Parathyroid adenoma (tissue), 2 donors: ENCODE measurements at regions not wholly inside any gene's neighbourhood (a gene's known extent, or its start where the extent isn't known, plus 50 kb on each side); places are given as distances from the start of the nearest gene placed in this dataset.

Source experiments
- H2AFZ ChIP-seq: fragments of 300-600 bp; sonication (generic); one replicate; pipeline ENCODE4 v1.7.0; 2017; ENCODE audit warnings: antibody characterized with exemption, mild to moderate bottlenecking
- H3K27ac ChIP-seq: fragments of 300-600 bp; sonication (generic); one replicate; pipeline ENCODE4 v1.7.0; 2017
- H3K27me3 ChIP-seq: fragments of 300-600 bp; sonication (generic); one replicate; pipeline ENCODE4 v1.7.0; 2017; ENCODE audit warnings: low read length; ENCODE audit not compliant: control insufficient read depth, insufficient read depth
- H3K36me3 ChIP-seq: fragments of 300-600 bp; sonication (generic); one replicate; pipeline ENCODE4 v1.7.0; 2017; ENCODE audit warnings: low read length; ENCODE audit not compliant: control insufficient read depth, insufficient read depth
- H3K4me1 ChIP-seq: fragments of 300-600 bp; sonication (generic); one replicate; pipeline ENCODE4 v1.7.0; 2017; ENCODE audit warnings: control low read depth
- H3K4me2 ChIP-seq: fragments of 300-600 bp; sonication (generic); one replicate; pipeline ENCODE4 v1.7.0; 2017; ENCODE audit warnings: low read length
- H3K4me3 ChIP-seq: fragments of 300-600 bp; sonication (generic); one replicate; pipeline ENCODE4 v1.7.0; 2017; ENCODE audit warnings: low read depth, low read length
- H3K79me2 ChIP-seq: fragments of 300-600 bp; sonication (generic); one replicate; pipeline ENCODE4 v1.7.0; 2017; ENCODE audit warnings: control low read depth
- H3K9ac ChIP-seq: fragments of 300-600 bp; sonication (generic); one replicate; pipeline ENCODE4 v1.7.0; 2017; ENCODE audit warnings: mild to moderate bottlenecking
- H3K9me3 ChIP-seq: fragments of 300-600 bp; sonication (generic); one replicate; pipeline ENCODE4 v1.7.0; 2017; ENCODE audit warnings: low read length; ENCODE audit not compliant: control insufficient read depth
- CTCF ChIP-seq: fragments of 300-600 bp; sonication (generic); IDR thresholded peaks from one replicate; pipeline ENCODE4 v1.7.0; 2017; ENCODE audit warnings: antibody characterized with exemption, mild to moderate bottlenecking
- donor health status: primary hyperparathyroidism.

DNA sequence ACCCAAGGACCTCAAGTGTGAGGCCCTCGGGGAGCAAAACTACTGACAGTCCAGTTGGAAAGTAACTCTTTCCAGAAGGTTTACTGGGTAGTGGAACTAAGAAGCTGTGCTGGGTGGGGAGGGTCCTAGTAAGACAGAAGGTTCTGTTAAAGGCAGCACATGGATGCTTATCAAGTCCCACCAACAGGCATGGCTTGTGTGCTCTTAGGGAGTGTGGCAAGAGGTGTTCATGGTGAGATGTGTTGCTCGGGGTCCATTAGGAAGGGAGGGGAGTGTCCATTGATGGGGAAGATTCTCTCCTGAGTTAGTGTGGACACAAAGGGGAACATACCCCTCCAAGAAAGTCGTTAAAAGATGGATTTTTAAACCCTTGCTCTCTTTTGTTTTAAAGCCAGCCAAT is 120.6 kb downstream of the LY86 start:
- no peak for TF ChIP-seq CTCF
- Histone ChIP-seq H3K27me3 (no peaks in the 10 kb centered on the region), H2AFZ (no peak overlapping the region), H3K4me3 (no peak overlapping the region), H3K9me3 (no peaks in the 10 kb centered on the region), H3K36me3 (no peaks in the 10 kb centered on the region), H3K9ac (no peak overlapping the region), H3K4me1 (no peaks in the 10 kb centered on the region), H3K4me2 (no peak overlapping the region), H3K27ac (no peak overlapping the region), H3K79me2 (no peaks in the 10 kb centered on the region)

DNA sequence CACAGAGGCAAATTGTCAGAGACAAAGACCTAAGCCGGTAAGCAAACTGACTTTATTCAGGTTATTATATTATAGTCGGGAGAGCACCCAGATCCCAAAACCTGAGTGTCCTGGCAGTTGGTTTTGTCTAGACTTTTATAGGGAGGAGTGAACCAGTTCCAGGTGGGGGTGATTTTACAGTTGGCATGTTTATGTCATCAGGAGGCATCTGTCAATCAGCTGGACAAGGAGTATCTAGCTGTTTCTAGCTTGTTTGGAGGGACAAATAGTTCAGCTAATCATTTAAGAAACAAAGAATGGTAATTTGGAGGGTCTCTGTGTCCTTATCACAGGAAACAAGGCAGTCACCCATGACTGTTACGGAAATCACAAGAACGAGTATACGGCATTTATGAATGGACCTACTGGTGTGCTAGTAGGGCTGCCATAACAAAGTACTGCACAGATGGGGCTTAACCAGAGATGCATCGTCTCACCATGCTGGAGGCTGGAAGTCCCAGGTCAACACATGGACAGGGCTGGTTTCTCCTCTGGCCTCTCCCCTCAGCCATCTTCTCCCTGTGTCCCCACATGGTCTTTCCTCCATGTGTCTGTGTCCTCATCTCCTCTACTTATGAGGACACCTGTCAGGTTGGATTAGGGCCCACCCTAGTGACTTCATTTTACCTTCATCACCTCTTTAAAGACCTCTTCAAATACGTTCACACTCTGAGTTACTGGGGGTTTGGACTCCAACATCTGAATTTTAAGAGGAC is 122.7 kb downstream of the LY86 start:
- Histone ChIP-seq H3K4me1 (no peaks in the 10 kb centered on the region), H3K9ac (no peak overlapping the region), H3K4me3 (no peak overlapping the region), H3K79me2 (no peaks in the 10 kb centered on the region), H2AFZ (no peak overlapping the region), H3K36me3 (no peaks in the 10 kb centered on the region), H3K27ac (no peak overlapping the region), H3K27me3 (no peaks in the 10 kb centered on the region), H3K9me3 (no peaks in the 10 kb centered on the region), H3K4me2 (no peak overlapping the region)
- no peak for TF ChIP-seq CTCF

DNA sequence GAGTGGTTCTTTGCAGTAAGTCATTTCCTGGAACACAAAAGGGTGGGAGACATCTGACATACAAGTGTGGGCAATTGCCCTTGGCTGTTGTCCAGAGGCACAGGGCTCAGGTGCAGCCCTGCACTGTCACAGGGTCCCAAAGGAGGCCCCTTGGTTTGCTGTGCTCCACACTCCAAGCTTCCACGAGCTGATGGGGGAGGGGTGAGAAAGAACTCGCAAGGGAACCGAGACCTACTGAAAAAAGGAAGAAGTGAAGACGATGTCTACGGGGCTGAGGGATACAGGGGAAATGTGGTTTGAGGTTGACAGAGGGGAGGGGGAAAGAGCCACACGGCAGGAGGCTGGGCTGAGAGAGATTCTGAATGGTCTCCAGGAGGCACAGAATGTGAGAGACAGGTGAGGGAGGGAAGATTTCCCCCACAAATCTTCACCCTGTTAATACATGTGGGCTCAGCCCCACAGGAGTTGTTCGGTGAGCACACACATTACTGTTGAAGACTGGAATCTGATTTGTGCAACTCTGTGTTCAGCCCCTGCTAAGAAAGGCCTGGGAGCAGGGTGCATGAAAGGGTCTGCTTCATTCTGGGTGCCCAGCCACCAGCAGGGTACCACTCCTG is 123.4 kb downstream of the LY86 start:
- Histone ChIP-seq H3K4me3 (no peak overlapping the region), H3K27me3 (no peaks in the 10 kb centered on the region), H3K9ac (no peak overlapping the region), H3K79me2 (no peaks in the 10 kb centered on the region), H3K9me3 (no peaks in the 10 kb centered on the region), H3K4me2 (no peak overlapping the region), H2AFZ (no peak overlapping the region), H3K4me1 (no peaks in the 10 kb centered on the region), H3K27ac (no peak overlapping the region), H3K36me3 (no peaks in the 10 kb centered on the region)
- TF ChIP-seq CTCF = no peak

- Histone ChIP-seq H2AFZ (no peak overlapping the region), H3K27me3 (no peaks in the 10 kb centered on the region), H3K9ac (no peak overlapping the region), H3K9me3 (no peaks in the 10 kb centered on the region), H3K27ac (no peak overlapping the region), H3K36me3 (no peaks in the 10 kb centered on the region), H3K4me2 (no peak overlapping the region), H3K79me2 (no peaks in the 10 kb centered on the region), H3K4me3 (no peak overlapping the region), H3K4me1 (no peaks in the 10 kb centered on the region)
- no peak for TF ChIP-seq CTCF
Observed at GRCh38 chr6:6712449-6713403, 124.2 kb downstream of the LY86 start.
